ENCODE measurements at regions not wholly inside any gene's neighbourhood (a gene's known extent, or its start where the extent isn't known, plus 50 kb on each side); places are given as distances from the start of the nearest gene placed in this dataset.

DNA sequence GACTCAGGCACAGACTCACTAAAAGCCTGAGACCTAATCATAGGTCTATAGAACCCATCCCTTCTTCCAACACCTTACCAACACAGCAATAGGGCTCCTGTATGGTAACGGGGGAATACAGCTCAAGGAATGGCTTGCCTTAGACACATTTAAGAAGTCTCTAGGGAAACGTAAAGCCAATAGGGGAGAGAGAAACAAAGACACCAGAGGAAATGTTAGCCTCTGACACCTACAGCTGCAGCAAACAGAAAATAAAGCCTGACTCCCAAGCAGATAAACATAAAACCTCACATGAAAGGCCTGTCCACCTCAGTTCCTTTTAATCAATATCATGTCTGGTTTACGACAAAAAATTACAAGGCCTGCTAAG is 51.1 kb upstream of the NCOA1 start:
- Histone ChIP-seq H3K4me1 (peaks cover 19 to 22% (median 21%) of the 10 kb centered on the region in 4 donors), H3K27me3 (no peaks in the 10 kb centered on the region), H3K4me3 (no peak overlapping the region), H3K36me3 (no peaks in the 10 kb centered on the region), H3K9me3 (no peaks in the 10 kb centered on the region), H3K27ac (replicated peaks in 1 of 4) (no peak overlapping the region)
- no peak for DNase-seq (ENCODE audit: extremely low spot score)
- intact Hi-C loops (cut with DNase I), result no loop called here
- WGBS, result 93% methylated on average over 3 of the region's 3 CpGs
- TF ChIP-seq, protein P1, sequence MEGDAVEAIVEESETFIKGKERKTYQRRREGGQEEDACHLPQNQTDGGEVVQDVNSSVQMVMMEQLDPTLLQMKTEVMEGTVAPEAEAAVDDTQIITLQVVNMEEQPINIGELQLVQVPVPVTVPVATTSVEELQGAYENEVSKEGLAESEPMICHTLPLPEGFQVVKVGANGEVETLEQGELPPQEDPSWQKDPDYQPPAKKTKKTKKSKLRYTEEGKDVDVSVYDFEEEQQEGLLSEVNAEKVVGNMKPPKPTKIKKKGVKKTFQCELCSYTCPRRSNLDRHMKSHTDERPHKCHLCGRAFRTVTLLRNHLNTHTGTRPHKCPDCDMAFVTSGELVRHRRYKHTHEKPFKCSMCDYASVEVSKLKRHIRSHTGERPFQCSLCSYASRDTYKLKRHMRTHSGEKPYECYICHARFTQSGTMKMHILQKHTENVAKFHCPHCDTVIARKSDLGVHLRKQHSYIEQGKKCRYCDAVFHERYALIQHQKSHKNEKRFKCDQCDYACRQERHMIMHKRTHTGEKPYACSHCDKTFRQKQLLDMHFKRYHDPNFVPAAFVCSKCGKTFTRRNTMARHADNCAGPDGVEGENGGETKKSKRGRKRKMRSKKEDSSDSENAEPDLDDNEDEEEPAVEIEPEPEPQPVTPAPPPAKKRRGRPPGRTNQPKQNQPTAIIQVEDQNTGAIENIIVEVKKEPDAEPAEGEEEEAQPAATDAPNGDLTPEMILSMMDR (IDR thresholded peaks at IDR 0.05), result no peak
- no peak for TF ChIP-seq POLR2AphosphoS5 (IDR thresholded peaks at IDR 0.05)
- TF ChIP-seq POLR2A (IDR thresholded peaks at IDR 0.05; ENCODE audit: low read depth), result no peak
- TF ChIP-seq EP300 (IDR thresholded peaks at IDR 0.05), result no peak

GRCh38 chr2:24439280-24439970 is 51.6 kb upstream of the NCOA1 start:
- H3K36me3 ChIP-seq, result no peaks in the 10 kb centered on the region
- H3K27me3 ChIP-seq, result no peaks in the 10 kb centered on the region
- TF ChIP-seq, protein P1 (IDR thresholded peaks at IDR 0.05), result no peak
- TF ChIP-seq EP300 (IDR thresholded peaks at IDR 0.05), result no peak
- 91% methylated on average over 4 of the region's 4 CpGs for WGBS
- H3K4me1 ChIP-seq, result peaks cover 25 to 28% (median 26%) of the 10 kb centered on the region in 4 donors
- intact Hi-C loops (cut with DNase I), result no loop called here
- H3K4me3 ChIP-seq, result no peak overlapping the region
- DNase-seq (ENCODE audit: extremely low spot score), result no peak
- H3K9me3 ChIP-seq, result no peaks in the 10 kb centered on the region
- no peak overlapping the region for H3K27ac ChIP-seq (replicated peaks in 1 of 4)

GRCh38 chr2:24438106-24438505 is 52.9 kb upstream of the NCOA1 start:
- DNase-seq (ENCODE audit: extremely low spot score), result no peak
- no peaks in the 10 kb centered on the region for H3K36me3 ChIP-seq
- TF ChIP-seq EP300 (IDR thresholded peaks at IDR 0.05) (no peak), POLR2A (IDR thresholded peaks at IDR 0.05; ENCODE audit: low read depth) (no peak), POLR2AphosphoS5 (IDR thresholded peaks at IDR 0.05) (no peak)
- TF ChIP-seq, protein P1 (IDR thresholded peaks at IDR 0.05), result no peak
- no peaks in the 10 kb centered on the region for H3K27me3 ChIP-seq
- H3K27ac ChIP-seq (replicated peaks in 1 of 4), result no peak overlapping the region
- intact Hi-C loops (cut with DNase I), result no loop called here
- H3K4me1 ChIP-seq, result peaks cover 28 to 36% (median 34%) of the 10 kb centered on the region in 4 donors
- no peaks in the 10 kb centered on the region for H3K9me3 ChIP-seq
- H3K4me3 ChIP-seq, result no peak overlapping the region

GRCh38 chr2:24435391-24436316 is 55.4 kb upstream of the NCOA1 start:
- no peaks in the 10 kb centered on the region for H3K9me3 ChIP-seq
- TF ChIP-seq, protein P1 (IDR thresholded peaks at IDR 0.05), result no peak
- TF ChIP-seq POLR2AphosphoS5 (IDR thresholded peaks at IDR 0.05), result peak; percentile 44 to 74
- H3K36me3 ChIP-seq, result no peaks in the 10 kb centered on the region
- H3K4me3 ChIP-seq, result peak overlapping the region; percentile 7 to 36 (median 12)
- peaks cover 28 to 36% (median 36%) of the 10 kb centered on the region in 4 donors for H3K4me1 ChIP-seq
- H3K27ac ChIP-seq (replicated peaks in 1 of 4), result peak overlapping the region; percentile 61 to 82 (median 70)
- WGBS, result 39% methylated on average over 13 of the region's 13 CpGs
- no peak for DNase-seq (ENCODE audit: extremely low spot score)
- no peaks in the 10 kb centered on the region for H3K27me3 ChIP-seq
- intact Hi-C loops (cut with DNase I), result no loop called here

Data from esophagus muscularis mucosa (tissue), 4 donors.